Frontal cortex (tissue), 3 donors: ENCODE measurements at regions not wholly inside any gene's neighbourhood (a gene's known extent, or its start where the extent isn't known, plus 50 kb on each side); places are given as distances from the start of the nearest gene placed in this dataset.
"Not testable (repeated sequence)": the region's sequence is repeated elsewhere in the genome, so short reads cannot be mapped to it uniquely, and the experiment has no call there.

Source experiments
- DNase-seq, 2 donors: peaks; one replicate each; pipeline ENCODE4 v3.0.0; 2012; ENCODE audit warnings: low spot score in 2 of 2
- FAIRE-seq: peaks from 2 replicates; lab custom pipeline; 2012; peaks lifted over from hg19 to GRCh38; lab: Jason Lieb, UNC
- donor health status: control.
- donor health status: control.
- donor health status: control.

DNA sequence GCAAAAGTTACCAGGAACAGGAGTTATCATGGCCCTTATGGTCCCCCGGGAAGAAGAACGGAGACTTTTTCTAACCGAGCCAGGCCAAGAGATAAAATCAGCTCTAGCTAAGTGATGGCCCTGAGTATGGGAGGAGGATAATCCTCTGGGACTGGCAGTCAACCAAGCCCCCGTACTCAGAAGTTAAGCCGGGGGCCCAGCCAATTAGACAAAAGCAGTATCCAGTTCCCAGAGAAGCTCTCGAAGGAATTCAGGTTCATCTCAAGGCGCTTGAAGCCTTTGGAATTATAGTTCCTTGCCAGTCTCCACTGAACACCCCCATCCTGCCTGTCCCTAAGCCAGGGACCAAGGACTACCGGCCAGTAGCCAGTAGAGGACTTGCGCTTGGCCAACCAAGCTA is 365.3 kb upstream of the TCF4 start:
- no peak for FAIRE-seq
- DNase-seq, result no peak

- DNase-seq, FAIRE-seq: not testable (repeated sequence)
Measured at GRCh38 chr18:55951738-55952137, 363.7 kb upstream of the TCF4 start.

- DNase-seq (no peak), FAIRE-seq (no peak)
Measured at GRCh38 chr18:55950379-55951166, 362.6 kb upstream of the TCF4 start.

DNA sequence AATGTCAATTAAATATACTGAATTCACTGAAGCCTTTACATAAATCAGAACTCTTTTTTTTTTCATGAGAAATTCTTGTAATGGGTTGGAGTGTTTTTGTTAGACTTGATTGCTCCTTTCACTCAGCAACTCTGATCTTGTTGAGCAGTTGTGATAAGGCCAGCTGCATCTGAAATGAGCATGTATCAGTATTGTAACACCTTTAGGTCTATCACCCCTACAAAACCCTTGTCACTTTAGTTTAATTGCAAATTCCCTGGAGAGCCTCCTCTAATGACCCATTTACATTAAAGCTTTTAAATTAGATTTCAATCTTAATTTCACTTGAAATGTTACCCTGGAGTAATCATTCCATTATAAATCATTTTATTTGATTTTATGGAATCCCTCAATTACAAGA is 346.8 kb upstream of the TCF4 start:
- DNase-seq (no peak), FAIRE-seq (no peak)

DNA sequence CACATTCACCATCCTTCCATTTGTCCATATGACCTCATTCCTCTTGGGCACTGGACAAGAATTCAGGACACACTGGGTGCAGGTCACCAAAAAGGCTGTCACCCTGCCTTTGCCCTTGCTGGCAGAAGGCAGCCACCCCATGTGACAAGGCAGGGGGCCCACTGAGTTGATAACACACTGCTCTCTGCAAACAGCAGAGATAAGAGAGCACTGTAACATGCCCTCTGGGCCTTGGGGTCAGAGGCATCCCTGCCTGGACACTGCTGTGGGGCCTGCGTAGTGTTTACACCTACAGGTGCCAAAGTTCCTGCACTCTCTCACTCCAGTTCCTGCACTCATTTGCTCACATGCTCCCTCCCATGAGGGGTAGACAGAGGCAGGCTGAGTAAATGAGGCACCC is 344.7 kb upstream of the TCF4 start:
- no peak for FAIRE-seq
- DNase-seq, result no peak

DNA sequence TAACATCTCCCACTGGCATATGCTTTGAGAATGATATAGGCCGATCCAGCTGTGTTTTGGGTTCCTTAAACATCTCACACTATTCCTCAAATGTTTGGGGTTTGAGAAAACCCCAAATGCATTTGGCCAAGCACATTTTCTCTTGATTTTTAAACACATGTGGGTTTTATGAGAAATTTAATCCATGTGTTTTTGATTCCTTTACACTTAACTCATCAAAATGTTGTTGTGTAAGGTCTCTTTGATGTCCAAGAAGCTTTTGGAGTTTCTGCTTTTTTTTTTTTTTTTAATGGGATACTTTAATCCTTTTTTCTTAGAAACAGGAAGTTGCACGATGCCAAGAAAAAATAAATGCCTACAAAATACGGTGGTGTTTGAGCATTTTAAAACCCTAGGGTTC is 339.8 kb upstream of the TCF4 start:
- no peak for FAIRE-seq
- DNase-seq, result no peak

DNA sequence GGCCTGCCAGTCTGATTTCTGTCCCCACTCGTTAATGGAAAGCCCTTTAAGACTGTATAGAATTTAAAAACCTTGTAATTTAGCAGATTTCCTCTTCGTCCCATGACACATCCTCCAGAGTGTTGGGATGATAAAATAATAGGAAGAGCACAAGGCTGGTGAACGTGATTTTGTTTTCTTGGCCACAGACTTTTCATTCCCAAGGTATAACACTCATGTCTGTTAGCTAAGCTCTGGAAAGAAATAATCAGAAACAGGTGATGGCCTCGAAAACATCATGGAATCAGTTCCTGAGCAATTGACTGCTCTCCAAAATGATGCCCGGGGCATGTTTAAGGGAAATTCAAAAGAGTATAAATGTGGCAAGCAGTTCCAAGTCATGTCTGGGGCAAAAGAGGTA is 337.8 kb upstream of the TCF4 start:
- DNase-seq, result no peak
- FAIRE-seq, result no peak

DNA sequence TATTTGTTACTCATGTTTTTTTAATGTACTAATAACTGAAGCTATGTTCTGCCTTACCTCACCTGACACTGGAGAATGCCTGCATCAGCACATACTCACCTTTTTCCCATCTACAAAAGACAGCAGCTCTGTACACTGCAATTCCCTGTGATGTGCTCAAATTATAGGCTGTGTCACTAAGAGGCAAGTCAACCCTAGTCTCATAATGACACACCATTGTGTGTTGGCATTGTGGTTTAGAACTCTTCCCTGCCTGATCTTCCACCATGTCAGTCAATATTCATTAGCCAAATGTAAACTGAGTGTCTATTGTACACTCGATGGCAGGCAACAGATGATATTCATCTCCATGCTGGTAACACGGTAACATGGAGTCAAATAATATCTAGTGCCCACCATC is 332.1 kb upstream of the TCF4 start:
- DNase-seq (no peak), FAIRE-seq (no peak)

GRCh38 chr18:55918444-55918843 is 330.5 kb upstream of the TCF4 start:
- FAIRE-seq (no peak), DNase-seq (no peak)

DNA sequence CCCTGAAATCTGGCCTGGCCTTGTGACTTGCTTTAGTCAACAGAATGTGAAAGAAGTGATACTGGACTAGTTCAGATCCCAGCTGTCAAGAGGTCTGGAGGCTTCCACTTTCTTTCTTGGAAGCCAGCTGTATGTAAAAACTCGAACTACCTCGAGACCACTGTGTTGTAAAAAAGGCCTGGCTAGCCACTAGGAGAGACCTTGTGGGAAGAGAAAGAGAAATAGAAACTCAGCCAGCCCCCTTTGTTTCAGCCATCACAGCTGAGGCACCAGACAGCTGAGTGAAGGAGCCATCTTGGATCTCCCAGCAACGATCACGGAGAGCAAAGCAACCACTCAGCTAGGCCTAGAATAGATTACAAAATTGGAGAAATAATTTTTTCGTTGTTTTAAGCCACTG is 324.9 kb upstream of the TCF4 start:
- FAIRE-seq (no peak), DNase-seq (no peak)

DNA sequence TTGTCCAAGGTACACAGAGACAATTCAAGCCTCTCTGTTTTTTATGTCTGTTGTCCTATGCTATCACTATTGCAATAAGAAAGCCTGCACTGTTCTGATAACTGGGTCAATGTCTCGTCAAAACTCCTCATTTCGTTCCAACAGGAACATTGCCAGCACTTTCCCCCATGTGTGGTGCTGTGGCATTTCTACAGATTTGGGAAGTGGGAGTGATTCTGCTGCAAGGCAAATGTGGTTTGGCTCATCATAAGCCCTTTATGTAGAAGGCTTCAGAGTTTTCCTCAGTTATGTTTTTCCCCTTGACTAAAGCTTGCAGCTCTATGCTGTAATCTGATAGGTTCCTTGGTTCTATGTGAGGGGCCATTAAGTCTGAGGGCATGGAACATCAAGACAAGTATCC is 324.1 kb upstream of the TCF4 start:
- no peak for FAIRE-seq
- DNase-seq, result no peak

DNA sequence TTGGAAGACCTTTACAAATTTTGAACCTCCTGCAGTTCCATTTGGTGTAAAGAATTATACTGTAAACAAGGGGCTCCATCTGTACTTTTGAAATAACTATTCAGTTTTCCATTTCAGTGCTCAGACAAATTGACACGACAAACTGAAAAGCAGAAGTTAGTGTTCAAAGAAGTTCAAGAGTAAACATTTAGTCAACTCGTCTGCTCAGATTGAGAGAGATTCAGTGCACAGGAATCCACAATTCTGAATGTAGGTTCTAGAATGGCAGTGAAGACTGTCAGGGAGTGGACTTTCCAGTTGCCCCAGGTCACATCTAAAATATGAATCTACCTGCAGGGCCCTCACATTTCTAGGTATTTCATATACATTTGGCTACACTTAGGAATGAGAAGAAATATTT is 322.3 kb upstream of the TCF4 start:
- FAIRE-seq (no peak), DNase-seq (no peak)

GRCh38 chr18:55908901-55909366 is 320.9 kb upstream of the TCF4 start:
- FAIRE-seq, result no peak
- no peak for DNase-seq

GRCh38 chr18:55907453-55908175 is 319.6 kb upstream of the TCF4 start:
- no peak for FAIRE-seq
- no peak for DNase-seq

- FAIRE-seq (no peak), DNase-seq (no peak)
Measured at GRCh38 chr18:55906536-55906935, 318.5 kb upstream of the TCF4 start.

DNA sequence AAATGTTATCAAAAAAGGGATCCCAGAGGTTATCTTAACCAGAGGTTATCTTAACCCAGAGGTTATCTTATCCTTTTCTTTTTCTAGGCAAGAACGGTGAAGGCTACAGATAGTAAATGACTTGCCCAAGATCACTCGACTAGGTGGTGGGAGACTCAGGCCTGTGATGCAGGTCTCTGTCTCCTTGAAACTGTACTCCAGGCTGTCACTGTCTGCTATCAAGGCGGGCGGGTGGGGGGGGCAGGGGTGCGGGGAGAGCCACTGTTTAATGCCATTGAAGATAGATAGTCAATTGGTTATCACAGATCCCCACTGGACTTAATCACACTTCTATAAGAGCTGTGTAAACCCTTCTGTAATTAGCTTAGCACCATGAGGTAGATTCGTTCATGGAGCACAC is 315.9 kb upstream of the TCF4 start:
- FAIRE-seq, result no peak
- DNase-seq, result no peak

DNA sequence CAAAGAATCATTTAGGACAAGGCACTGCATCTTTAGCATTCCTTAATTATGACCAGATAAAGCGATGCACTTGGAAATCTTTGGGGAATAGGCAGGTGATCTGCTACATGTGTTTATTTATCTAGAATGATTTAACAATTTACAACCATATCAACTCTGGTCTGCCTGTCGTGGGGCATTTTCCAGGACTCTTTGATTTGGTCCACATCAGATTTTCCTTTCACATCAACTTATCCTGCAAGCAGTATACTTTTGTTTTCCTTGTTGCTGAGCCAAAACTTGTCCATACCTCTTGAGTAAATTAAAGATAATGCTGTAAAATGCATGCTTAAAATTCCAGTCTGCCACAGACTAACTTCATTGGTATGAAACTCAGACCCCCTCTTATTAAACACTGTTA is 312.4 kb upstream of the TCF4 start:
- no peak for DNase-seq
- FAIRE-seq, result no peak

DNA sequence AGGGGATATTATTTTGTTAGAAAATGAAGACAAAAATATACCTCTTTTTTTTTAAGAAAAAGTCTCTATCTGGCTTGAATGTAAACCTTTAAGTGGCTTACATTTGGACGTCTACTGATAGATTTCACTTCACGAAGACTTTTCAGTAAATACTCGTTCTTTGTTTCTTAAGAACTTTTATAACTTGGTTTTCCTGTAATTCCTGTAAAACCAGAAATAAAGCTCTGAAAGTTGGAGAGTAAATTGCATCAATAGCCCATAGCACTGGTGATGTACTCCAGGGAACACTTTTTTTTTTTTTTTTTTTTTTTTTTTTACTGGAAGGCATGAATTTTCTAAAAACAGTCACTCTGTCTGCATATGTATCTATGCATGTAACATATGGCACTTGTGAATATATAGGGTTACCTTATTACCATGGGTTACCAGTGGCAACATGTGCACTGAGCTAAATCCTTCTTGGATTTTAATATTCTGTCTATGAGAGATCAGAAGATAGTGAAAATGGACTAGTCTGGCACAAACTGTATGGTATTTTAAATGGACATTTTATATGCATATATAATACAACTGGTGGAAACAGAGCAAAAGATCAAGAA is 309.2 kb upstream of the TCF4 start:
- DNase-seq (no peak), FAIRE-seq (no peak)

DNA sequence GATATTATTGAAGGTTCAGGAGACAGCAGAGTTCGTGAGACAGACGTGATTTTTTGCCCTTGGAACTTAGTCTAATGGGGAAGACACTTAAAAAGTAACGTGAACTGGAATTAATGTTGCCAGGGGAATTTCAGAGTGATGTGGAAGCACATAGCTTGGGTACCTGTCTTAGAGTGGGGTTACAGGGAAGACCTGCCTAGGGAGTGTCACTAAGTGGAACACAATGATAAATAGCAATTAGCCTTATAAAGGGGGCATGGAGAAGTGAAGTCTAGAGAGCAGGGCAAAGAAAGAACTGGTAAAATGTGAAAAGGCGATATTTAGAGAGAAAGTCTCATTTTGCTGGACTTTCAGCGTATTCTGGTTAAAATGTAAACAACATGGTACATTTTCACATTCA is 306.0 kb upstream of the TCF4 start:
- FAIRE-seq, result no peak
- DNase-seq, result no peak

- DNase-seq, FAIRE-seq: not testable (repeated sequence)
Measured at GRCh38 chr18:55892862-55893813, 305.1 kb upstream of the TCF4 start.
